ENCODE measurements at regions not wholly inside any gene's neighbourhood (a gene's known extent, or its start where the extent isn't known, plus 50 kb on each side); places are given as distances from the start of the nearest gene placed in this dataset.

DNA sequence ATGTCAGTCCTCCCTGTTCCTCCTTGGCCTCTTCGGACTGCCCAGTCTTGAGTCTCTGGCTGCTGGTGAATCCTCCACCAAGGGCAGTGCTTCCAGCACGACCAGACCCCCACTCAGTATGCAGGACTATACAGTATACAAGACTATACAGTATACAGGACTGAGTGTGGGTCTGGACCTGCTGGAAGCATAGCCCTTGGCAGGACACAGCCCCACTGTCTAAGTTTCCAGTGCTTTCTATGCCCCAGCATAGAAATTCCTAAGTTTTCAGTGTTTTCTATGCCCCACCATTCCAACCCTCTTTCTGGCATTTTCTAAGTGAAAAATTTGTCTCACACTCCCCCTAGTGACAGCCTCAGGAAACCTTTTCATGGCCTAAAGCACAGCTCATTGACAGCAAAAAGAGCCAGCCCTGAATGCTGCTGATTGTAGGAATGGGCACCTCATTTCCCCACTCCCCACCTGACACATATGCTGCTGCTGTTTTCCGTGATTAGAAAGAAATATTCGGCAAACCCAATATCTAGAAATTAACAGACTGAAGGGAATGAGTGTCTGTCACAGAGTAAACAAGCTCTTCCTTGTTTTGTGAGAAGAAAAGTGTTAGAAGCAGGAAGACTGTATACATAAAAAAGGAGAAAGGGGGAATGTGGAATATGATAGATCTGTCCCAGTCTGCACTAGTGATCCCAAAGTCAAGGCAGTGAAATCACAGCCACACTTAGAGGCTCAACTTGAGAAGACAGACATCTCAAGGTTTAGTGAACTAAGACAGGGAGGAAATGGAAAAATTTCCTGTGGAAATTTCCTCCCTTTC, 206.9 kb downstream of the IBTK start:
- Histone ChIP-seq H3K27ac (ENCODE audit: low read length) (no peak overlapping the region), H3K9me3 (ENCODE audit: low read length) (no peaks in the 10 kb centered on the region), H2AFZ (ENCODE audit: low read length) (peak overlapping the region; percentile 50; the same call in 1 of the 2 replicates), H3K9ac (ENCODE audit: low read length) (no peak overlapping the region), H3K36me3 (ENCODE audit: low read depth, low read length) (no peaks in the 10 kb centered on the region), H3K27me3 (ENCODE audit: low read length) (no peaks in the 10 kb centered on the region), H3F3A (ENCODE audit: low read length, unreplicated experiment) (no peaks in the 10 kb centered on the region), H3K4me2 (ENCODE audit: low read length) (no peak overlapping the region), H3K79me2 (ENCODE audit: low read length) (no peaks in the 10 kb centered on the region), H3K9me2 (replicated peaks; ENCODE audit: low read length) (no peaks in the 10 kb centered on the region), H4K20me1 (ENCODE audit: low read length) (no peaks in the 10 kb centered on the region), H3K4me3 (ENCODE audit: low read length) (no peak overlapping the region), H3K4me1 (ENCODE audit: insufficient read depth, low read length) (no peaks in the 10 kb centered on the region)
- intact Hi-C loops (cut with micrococcal nuclease) = no loop called here
- POLR2A ChIA-PET (ENCODE audit: unreplicated experiment) = no interaction called here
- no TSS peak for BruUV-seq (replicated peaks)
- ATAC-seq = peak; percentile 77
- peak; percentile 68 for DNase-seq
- no peak for TF ChIP-seq EZH2 (IDR thresholded peaks at IDR 0.05; ENCODE audit: low read length, unreplicated experiment)
- TF ChIP-seq, protein P1, sequence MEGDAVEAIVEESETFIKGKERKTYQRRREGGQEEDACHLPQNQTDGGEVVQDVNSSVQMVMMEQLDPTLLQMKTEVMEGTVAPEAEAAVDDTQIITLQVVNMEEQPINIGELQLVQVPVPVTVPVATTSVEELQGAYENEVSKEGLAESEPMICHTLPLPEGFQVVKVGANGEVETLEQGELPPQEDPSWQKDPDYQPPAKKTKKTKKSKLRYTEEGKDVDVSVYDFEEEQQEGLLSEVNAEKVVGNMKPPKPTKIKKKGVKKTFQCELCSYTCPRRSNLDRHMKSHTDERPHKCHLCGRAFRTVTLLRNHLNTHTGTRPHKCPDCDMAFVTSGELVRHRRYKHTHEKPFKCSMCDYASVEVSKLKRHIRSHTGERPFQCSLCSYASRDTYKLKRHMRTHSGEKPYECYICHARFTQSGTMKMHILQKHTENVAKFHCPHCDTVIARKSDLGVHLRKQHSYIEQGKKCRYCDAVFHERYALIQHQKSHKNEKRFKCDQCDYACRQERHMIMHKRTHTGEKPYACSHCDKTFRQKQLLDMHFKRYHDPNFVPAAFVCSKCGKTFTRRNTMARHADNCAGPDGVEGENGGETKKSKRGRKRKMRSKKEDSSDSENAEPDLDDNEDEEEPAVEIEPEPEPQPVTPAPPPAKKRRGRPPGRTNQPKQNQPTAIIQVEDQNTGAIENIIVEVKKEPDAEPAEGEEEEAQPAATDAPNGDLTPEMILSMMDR (conservative IDR thresholded peaks at IDR 0.05; ENCODE audit: low read depth, low read length) = peak; percentile 81
- CTCF ChIA-PET = interaction anchor here (0.5 to 0.6 kb wide), 2 partner anchors 34 to 287 kb away, joined by 3 read pairs; no protein-coding TSS in a partner anchor

- H3K4me1 ChIP-seq (ENCODE audit: insufficient read depth, low read length) = no peaks in the 10 kb centered on the region
- DNase-seq (no peak), ATAC-seq (no peak)
- ChIA-PET POLR2A (ENCODE audit: unreplicated experiment) (no interaction called here), CTCF (no interaction called here)
- H3K27me3 ChIP-seq (ENCODE audit: low read length) = no peaks in the 10 kb centered on the region
- no peaks in the 10 kb centered on the region for H3K9me2 ChIP-seq (replicated peaks; ENCODE audit: low read length)
- H3K4me3 ChIP-seq (ENCODE audit: low read length) = no peak overlapping the region
- no peaks in the 10 kb centered on the region for H3K36me3 ChIP-seq (ENCODE audit: low read depth, low read length)
- H3F3A ChIP-seq (ENCODE audit: low read length, unreplicated experiment) = no peaks in the 10 kb centered on the region
- TF ChIP-seq EZH2phosphoT487 (IDR thresholded peaks at IDR 0.05; ENCODE audit: borderline replicate concordance, low read length) (no peak), EZH2 (IDR thresholded peaks at IDR 0.05; ENCODE audit: low read length, unreplicated experiment) (no peak)
- TF ChIP-seq, protein P1 (conservative IDR thresholded peaks at IDR 0.05; ENCODE audit: low read depth, low read length) = no peak
- no peaks in the 10 kb centered on the region for H3K9me3 ChIP-seq (ENCODE audit: low read length)
- no peak overlapping the region for H2AFZ ChIP-seq (ENCODE audit: low read length)
- H4K20me1 ChIP-seq (ENCODE audit: low read length) = no peaks in the 10 kb centered on the region
- no peak overlapping the region for H3K27ac ChIP-seq (ENCODE audit: low read length)
- BruUV-seq (replicated peaks) = no TSS peak
- no peak overlapping the region for H3K4me2 ChIP-seq (ENCODE audit: low read length)
- no peaks in the 10 kb centered on the region for H3K79me2 ChIP-seq (ENCODE audit: low read length)
- intact Hi-C loops (cut with micrococcal nuclease) = no loop called here
- no peak overlapping the region for H3K9ac ChIP-seq (ENCODE audit: low read length)
These were observed 208.9 kb downstream of the IBTK start for GRCh38 chr6:82038631-82039030.

DNA sequence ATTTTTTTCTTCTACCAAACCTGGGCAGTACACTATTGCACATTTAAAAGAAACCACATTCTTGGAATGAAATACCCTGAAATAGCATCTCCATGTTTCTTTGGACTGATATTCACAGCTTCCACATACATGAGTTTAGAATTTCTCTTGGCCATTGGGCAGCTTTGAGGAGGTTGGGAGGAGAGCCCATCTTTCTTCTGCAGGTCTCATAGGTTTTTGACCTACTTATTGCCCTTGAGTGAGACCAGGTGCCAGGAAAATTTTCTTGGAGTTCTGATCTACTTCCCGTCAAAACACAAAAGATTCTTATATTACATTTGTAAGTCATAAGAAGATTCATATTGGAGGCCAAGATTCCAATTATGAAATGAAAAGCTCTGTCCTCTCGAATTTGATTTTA, 212.0 kb downstream of the IBTK start:
- POLR2A ChIA-PET (ENCODE audit: unreplicated experiment) = no interaction called here
- H3K9ac ChIP-seq (ENCODE audit: low read length) = no peak overlapping the region
- intact Hi-C loops (cut with micrococcal nuclease) = no loop called here

More for the DNA sequence above, 212.0 kb downstream of the IBTK start:
- Histone ChIP-seq H3K79me2 (ENCODE audit: low read length) (no peaks in the 10 kb centered on the region), H4K20me1 (ENCODE audit: low read length) (no peaks in the 10 kb centered on the region), H3K4me1 (ENCODE audit: insufficient read depth, low read length) (no peaks in the 10 kb centered on the region), H2AFZ (ENCODE audit: low read length) (no peak overlapping the region), H3K9me3 (ENCODE audit: low read length) (no peaks in the 10 kb centered on the region), H3K36me3 (ENCODE audit: low read depth, low read length) (no peaks in the 10 kb centered on the region), H3K9me2 (replicated peaks; ENCODE audit: low read length) (no peaks in the 10 kb centered on the region), H3K4me2 (ENCODE audit: low read length) (no peak overlapping the region), H3F3A (ENCODE audit: low read length, unreplicated experiment) (no peaks in the 10 kb centered on the region), H3K27ac (ENCODE audit: low read length) (no peak overlapping the region), H3K4me3 (ENCODE audit: low read length) (no peak overlapping the region), H3K27me3 (ENCODE audit: low read length) (no peaks in the 10 kb centered on the region)
- ATAC-seq (no peak), DNase-seq (no peak)
- TF ChIP-seq, protein P1 (conservative IDR thresholded peaks at IDR 0.05; ENCODE audit: low read depth, low read length) = no peak
- TF ChIP-seq EZH2 (IDR thresholded peaks at IDR 0.05; ENCODE audit: low read length, unreplicated experiment) (no peak), EZH2phosphoT487 (IDR thresholded peaks at IDR 0.05; ENCODE audit: borderline replicate concordance, low read length) (no peak)
- BruUV-seq (replicated peaks) = no TSS peak
- CTCF ChIA-PET = no interaction called here
